HG03060 (cell line): ENCODE measurements at regions not wholly inside any gene's neighbourhood (a gene's known extent, or its start where the extent isn't known, plus 50 kb on each side); places are given as distances from the start of the nearest gene placed in this dataset.

ENCODE experiments used
- ATAC-seq: cut with Tn5 transposase; IDR thresholded peaks from one replicate; pipeline ENCODE4 v1.9.1; 2021; ENCODE audit warnings: low read depth, moderate number of reproducible peaks; ENCODE audit not compliant: unreplicated experiment

DNA sequence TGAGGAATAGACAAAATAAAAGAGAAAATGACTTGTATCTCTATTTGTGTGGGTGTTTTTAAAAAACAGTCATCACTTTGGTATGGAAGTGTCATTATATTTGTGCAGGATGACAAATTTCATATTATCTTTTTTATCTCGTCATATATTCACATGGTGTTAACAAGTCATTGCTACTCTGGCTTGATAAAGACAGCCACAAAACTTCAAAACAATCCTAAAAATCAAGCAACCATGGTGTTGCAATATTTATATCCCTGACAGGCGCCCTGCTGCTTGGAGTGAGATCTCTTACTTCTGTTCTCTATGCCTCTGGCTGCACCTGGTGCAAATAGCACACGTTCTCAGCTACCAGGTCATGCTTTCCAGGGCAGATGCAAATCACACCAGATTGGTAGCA, 278.0 kb upstream of the EPHA4 start:
- ATAC-seq: no peak

DNA sequence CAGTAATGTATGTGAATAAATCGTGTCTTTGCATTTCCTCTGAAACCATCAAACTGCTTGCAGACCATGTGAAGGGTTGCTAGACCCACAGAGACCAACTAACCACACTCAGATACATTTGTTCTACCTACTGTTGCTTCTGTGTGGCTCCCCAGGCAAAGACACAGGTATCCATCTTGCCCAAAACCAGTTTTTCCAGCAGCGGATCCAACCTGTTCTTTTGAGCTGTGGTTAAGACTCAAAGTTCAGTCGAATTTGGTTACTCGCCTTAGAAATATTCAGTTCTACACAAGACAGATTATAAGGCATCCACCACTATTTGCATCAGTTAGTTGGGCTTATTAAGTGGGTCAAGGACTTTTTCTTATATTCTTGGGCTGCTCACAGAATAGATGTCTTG, 276.2 kb upstream of the EPHA4 start:
- ATAC-seq: no peak

DNA sequence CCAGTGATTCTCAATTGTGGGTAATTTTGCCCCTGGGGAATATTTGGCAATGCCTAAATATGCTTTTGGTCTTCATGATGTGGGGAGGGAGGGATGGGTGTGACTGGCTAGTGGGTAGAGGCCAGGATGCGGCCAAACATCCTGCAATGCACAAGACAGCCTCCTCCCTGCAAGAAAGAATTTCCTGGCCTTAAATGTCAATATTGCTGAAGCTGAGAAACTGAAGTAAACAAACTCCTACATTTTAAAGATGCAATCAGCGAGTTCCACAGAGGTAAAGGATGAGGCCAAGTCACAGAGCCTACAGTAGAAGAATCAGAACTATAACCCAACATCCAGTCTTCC, 272.9 kb upstream of the EPHA4 start:
- no peak for ATAC-seq

DNA sequence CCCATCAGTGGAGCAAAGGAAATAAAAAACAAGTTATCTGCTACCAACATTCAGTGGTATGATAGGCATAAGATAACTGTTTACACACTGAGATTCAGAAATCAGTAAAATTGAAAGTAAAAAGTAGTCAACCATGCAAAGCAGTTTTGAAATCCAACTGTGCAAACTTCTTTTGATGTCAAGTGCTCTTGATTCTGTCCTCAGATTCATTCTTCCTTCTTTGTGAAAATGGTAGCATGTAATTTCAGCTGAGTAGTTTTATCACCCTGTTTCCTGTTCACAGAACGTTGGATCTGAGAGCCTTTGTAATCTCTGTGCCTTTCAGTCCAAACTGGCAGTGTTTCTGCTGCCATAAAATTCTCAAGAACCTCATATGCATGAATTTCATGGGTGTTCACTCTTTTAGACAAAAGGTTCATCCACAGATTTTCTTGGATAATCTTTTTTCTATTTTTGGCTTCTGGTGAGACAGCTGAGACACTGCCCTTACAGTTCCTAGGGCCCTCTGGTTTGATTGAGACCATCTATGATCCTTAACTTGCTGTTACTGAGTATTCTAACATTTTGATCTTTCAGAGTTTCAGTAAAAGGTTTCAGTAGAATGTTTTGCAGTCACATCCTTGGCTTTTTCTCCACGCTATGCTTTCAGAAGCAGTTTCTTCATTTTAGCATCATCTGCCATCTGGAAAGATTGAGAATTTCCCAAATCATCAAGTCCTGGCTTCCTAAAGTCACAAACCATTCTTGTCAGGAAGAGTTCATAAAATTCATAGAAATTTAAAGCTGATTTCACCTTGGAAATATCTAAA, 272.3 kb upstream of the EPHA4 start:
- ATAC-seq: peak; percentile 83

DNA sequence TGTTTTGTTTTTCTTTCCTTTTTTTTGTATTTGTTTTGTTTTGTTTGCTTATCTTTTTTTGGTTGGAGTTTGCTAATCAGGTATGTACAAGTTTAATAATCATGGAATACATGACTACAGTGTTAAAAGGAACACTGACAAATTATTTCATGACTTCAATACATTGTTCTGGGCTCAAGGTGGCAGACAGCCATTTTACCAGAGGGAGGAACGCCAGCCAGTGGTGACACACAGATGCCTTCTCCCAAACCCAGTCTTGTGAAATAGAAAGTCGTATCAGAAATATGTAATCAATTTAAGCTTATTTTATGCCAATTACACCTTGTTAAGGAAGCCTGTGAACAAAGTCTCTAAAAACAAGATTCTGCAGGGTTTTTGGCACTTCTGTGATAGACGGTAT, 264.0 kb upstream of the EPHA4 start:
- no peak for ATAC-seq

DNA sequence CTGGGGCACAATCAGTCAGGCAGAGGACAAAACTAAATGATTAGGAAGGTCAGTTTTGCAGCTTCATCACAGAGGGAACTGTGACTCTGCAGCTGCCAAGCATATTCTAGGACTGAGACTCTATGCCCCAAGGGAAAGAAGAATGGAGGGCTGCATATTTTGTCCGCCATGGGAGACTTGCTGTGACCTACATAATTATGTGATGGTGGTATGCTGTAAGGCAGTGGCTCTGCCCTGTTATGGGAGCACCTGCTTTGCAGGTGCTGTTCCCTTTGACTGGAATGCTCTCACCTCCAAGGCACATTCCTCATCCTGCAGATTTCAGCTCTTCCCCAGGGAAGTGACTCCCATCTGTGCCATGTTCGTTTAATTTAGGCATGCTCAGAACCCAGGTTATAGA, 261.9 kb upstream of the EPHA4 start:
- no peak for ATAC-seq

DNA sequence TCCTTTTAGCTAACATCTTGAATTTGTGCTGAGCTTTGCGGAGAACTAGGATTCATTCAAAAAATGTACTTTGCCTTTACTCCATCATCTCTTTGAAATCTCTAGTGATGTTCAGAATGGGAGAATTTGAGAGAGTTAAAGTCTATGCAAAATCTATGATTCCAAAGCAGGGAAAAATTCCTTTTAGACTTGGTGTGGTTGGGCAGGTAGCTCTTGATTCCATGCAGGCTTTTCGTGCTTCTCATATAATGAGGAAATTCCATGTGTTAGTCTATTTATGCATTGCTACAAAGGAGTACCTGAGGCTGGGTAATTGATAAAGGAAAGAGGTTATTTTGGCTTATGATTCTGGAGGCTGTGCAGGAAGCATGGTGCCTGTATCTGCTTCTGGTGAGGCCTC, 258.9 kb upstream of the EPHA4 start:
- no peak for ATAC-seq

DNA sequence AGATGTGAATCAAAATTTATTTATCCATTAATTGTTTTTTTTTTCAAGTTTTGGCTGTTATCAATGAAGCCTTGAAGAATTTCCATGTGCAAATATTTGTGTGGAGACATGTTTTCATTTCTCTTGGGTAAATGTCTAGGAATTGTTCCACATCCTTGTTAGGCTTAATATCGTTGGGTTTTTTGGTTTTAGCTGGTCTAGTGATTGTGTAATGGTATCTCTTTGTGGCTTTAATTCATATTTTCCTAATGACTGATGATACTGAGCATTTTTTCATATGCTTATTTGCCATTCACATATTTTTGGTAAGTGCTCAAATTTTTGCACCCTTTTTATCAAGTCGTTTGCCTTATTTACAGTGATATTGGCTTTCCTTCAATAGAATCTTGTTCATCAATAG, 250.3 kb upstream of the EPHA4 start:
- no peak for ATAC-seq

DNA sequence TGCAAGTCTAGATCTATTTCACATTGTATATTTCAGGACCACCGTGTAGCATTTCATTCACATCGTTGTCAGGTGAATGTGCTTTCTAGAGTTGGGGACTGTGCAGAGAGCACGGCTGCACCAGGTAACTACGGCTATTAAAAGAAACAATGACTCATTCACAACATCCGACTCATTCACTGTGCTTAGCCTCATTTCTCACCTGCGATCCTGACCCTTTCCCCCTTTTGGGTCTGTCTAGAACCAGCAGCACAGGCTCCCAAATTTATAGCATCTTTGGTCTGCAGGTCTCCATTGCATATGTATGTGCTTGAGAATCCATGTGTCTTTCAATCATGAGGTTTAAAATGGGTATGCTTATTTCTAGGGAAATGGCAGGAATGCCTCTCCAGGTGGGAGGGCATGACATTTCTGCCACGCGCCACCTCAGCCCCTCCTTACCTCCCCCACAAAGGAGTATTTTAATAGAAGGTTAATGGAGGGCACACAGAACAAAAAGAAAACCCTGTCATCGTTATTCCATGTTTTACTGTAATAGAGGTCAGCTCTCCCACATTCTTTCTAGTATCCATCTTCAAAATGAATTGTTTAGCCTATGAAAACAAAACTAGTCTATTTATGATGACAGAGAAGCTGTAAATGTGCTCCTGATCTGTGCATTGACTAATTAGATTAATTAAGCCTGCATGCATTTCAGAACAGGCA, 246.7 kb upstream of the EPHA4 start:
- ATAC-seq: no peak

DNA sequence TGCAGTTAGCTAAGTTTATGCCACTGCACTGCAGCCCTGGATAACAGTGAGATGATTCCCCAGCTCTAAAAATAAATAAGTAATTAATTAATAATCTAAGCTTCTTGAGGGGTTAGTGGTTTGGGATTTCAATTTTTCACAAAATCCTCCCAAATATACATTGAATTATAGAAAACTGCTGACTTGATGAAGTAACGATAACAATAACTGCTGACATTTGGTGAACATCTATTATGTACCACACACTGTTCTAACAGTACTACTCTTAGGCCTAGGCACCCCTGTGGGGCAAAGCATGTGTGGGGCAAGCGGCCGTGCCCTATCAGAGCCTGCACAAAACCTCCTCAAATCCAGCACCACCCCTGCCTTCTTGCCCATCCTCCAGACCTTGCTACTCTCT, 245.8 kb upstream of the EPHA4 start:
- no peak for ATAC-seq

DNA sequence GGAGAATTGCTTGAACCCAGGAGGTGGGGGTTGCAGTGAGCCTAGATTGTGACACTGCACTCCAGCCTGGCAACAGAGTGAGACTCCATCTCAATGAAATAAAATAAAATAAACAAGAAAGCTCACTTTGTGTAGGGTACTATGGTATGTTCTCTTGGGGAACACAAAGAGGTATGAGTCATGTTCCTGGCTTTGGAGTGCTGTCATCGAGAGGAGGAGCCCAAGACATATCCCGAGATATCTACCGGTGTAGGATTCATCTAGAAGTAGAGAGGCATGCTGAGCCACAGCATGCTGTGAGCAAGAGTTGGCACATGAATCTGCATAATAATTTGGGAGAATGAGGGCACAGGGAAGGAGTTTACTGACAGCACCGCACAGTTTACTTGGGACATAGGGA, 244.9 kb upstream of the EPHA4 start:
- no peak for ATAC-seq

DNA sequence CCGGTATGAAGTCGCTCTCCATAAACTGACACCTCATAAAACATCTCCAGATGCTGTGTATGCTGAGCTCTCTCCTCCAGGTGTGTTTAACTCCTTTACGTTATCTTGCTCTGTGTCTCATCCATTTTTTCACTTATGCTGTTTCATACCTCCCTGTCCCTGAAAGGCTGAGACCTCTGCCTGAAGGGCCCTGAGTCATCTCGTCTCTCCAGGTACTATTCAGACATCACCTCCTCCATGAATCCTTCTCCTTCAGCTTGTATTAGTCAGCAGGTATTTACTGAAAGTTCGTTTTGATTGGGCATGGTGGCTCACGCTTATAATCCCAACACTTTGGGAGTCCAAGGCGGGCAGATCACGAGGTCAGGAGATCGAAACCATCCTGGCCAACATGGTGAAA, 244.5 kb upstream of the EPHA4 start:
- ATAC-seq: no peak

DNA sequence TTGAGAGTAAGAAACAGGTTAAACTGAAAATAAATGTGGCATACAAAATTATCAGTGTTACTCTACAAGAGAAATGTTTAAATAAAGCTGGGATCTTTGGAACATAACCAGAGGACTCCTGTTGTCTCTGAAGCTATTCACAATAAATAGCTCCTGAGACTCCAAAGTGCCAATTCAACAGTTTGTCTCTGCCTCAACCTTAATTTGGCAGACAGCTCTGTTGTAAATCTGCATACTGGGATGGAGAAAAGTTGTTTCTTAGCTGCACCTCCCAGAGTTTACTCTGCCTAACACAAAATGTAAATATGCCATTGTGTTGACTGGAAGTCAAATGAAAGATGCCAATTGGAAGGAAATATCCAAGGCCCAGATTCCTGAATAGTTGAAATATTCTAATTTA, 238.5 kb upstream of the EPHA4 start:
- ATAC-seq: no peak

DNA sequence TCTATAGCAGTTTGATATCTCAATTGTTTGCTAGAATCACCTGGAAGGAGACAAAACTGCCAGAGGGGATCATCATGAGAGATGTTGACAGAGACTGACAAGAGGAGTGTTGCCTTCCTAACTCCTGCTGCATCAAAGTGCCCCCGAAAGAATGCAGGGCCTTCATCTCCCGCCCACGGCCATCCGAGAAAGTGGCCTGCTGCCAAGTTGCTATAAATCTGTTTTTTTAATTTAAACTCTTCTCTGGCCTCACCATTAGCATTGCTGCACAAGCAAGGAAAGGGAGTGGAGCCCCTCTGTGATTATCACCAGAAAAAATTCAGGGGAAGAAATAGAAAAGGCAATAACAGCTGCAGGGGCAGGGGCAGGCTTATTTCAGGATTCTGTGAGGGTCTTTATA, 238.1 kb upstream of the EPHA4 start:
- no peak for ATAC-seq

DNA sequence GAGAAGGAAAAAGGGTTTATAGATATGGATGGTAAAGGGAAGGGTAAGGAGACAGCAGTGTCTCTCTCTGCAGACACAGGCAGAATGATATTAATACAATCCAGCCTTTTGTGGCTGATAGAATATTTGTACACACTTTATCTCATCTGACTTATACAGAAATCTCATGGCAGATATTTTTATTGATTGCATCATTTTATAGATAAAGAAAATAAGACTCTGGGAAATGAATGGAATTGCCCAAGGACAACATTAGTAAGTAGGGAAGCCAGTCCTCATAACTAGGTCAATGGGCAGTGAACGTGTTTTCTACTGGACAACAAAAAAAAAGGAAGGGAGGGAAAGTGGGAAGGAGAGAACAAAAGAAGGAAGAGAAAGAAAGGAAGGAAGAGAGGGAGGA, 236.4 kb upstream of the EPHA4 start:
- ATAC-seq: no peak

DNA sequence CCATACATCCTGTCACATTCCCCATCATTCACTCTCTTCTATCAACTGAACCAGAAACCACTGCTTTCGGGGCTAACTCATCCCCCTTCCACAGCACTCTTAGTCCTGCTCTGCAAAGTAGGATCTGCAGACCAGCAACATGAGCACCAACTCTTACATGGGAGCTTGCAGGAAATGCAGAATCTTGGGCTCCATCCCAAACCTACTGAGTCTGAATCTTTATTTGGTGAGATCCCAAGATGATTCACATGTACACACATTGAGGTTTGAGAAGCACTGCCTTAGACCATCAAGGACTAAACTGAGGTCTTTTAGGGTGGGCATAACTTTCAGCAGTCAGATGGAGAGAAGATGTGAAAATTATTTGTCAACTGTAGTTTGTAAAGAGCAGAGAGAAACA, 235.6 kb upstream of the EPHA4 start:
- no peak for ATAC-seq

DNA sequence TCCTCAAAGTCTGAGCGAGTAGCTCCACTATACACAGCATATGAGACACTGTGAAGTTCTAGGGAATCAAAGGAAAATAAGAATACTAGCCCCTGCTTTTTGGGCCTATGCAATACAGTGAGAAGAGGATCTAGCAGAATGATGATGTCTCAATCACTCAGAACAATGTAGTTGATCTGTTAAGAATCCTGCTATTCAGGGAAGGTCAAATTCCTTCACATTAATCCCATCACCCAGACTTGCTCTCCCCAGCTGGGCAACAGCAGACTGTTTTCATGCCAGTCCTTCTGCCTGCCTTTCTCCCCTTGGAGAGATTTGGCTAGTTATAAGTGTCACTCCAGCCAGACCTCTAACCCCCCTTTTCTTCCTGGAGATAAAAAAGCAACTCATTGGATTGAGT, 230.0 kb upstream of the EPHA4 start:
- ATAC-seq: no peak

DNA sequence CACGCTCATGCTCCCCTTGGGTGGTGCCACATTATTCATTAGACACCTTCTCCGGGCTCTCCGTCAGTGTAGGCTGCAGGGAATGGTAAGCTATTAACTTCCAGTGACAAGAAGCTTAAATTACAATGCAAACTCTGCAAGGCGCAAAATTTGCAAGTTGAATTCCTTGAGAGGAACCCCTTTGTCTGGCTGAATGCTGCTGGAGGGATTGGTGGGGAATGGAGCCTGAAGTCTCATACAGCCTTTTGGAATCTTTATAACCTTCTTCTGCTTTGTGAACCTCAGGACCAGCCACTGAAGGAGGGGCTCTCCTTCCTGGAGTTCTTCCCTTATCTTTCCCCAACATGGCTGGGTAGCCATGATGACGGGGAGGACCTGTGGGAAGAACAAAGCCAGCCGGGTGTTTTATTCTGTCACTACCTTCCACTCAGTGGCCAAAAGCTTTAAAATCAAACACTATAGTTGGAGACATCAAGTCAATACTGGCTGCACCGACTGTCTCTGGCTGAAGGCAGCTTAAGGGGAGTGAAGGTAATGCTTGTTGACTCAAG, 220.9 kb upstream of the EPHA4 start:
- ATAC-seq: no peak

DNA sequence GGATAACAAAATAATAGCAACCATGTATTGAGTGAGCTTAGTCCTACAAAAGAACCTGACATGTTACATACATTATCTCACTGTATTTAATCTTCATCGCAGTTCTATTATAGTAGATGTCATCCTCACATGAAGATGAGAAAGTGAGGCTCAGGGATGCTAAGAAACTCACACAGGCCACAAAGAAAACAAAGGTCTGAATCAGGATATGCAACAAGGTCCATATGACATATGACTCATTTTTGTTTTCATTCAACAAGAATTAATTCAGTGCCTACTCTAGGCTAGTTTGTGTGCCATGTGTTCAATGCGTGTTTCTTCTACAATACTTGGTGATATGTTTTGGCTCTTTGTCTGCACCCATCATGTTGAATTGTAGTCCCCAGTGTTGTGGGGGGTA, 219.7 kb upstream of the EPHA4 start:
- ATAC-seq: no peak

DNA sequence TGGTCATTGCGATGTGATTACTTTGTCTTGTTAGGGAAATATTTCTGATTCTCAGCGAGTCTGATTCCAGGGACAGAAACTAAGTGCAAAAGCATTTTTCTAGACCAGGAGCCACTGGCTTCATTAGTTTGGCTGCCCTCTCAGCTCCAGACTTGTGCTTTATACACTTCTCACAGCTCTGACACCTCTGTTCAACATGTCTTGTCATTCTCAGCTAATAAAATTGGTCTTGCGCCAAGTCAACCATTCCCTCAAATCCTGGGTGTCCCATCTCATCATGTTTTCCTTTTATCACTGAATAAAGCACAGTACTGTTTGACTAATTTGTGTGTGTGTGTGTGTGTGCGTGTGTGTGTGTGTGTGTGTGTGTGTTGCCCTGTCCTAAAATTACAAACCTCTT, 215.5 kb upstream of the EPHA4 start:
- ATAC-seq: no peak

DNA sequence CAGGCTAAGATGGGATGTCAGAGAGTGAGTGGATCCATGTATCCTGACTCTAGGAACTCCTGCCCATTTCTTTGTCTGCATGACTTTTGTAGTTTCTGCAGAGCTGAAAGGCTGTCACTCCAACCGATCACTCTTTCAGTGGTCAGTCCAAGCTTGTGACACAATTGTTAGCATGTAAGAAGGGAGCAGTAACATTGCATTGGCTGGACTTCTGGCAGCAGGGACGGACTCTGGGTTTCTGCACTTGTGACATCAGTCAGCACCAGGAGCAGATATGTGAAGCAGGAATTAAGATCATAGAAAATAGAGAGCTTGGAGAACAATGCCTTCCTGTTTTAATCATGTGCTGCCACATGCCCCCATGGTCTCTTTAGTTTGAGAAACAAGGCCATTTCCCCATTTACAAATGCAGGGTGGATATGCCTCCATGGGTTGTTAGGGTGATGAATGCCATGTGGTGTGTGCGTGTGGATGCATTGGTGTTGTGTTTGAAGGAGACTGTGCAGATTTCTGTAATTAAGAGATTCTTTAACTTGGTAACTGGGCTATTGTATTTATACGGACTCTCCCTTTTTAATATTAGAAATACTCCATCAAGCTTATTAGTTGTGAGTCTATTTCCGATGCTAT, 214.3 kb upstream of the EPHA4 start:
- ATAC-seq: no peak

DNA sequence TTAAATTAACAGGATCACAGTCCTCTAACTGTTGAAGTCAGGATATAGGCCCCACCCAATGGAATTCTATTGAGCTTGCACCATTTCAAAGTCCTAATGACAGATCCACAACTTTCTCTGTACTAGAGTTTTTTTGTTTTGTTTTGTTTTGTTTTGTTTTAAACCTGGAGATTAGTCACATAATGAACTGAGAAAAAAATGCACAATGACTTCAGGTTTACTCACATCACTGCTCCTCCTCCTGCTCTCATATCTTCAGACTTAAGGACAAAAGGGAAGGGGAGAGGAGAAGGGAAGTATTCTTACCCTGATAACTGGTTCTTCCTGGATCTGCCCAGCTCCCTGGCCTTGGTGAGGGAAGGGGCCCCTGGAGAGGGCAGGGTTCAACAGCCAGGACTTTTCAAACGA, 208.2 kb upstream of the EPHA4 start:
- no peak for ATAC-seq
